ENCODE measurements at regions not wholly inside any gene's neighbourhood (a gene's known extent, or its start where the extent isn't known, plus 50 kb on each side); places are given as distances from the start of the nearest gene placed in this dataset.

- no peak for TF ChIP-seq CTCF (IDR thresholded peaks at IDR 0.05)
- no peak for TF ChIP-seq POLR2A (IDR thresholded peaks at IDR 0.05)
These were observed 57.2 kb upstream of the CNIH3 start for GRCh38 chr1:224558904-224559303.

All from Peyer's patch (tissue), 4 donors.